GDM1 (cell line): ENCODE measurements at regions not wholly inside any gene's neighbourhood (a gene's known extent, or its start where the extent isn't known, plus 50 kb on each side); places are given as distances from the start of the nearest gene placed in this dataset.
"Not testable (repeated sequence)": the region's sequence is repeated elsewhere in the genome, so short reads cannot be mapped to it uniquely, and the experiment has no call there.

ENCODE experiments used
- DNase-seq: peaks from one replicate; lab custom pipeline; 2025; lab: John Stamatoyannopoulos, UW

DNA sequence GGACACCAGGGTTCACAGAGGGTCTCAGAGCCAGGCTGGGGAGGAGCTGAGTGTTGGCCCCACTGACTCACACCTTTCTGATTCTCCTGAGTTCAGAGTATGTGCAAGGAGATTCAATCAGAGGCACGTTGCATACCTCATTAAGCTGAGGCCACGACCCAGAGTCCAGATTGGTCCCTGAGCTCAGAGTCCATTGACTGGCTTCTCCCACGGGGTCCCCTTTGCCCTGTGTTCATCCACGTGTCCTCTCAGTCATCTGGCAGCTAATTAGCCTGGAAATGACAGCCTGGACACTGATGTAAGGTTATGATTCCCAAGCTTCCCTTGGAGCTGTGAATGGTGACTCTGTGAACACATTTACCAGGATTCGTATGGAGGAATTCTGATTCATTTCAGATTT is 267.2 kb downstream of the SH3BP4 start:
- DNase-seq: no peak

GRCh38 chr2:235220331-235220730 is 268.5 kb downstream of the SH3BP4 start:
- no peak for DNase-seq

- DNase-seq: no peak
Measured at GRCh38 chr2:235223011-235223410, 270.8 kb upstream of the AGAP1 start.

DNA sequence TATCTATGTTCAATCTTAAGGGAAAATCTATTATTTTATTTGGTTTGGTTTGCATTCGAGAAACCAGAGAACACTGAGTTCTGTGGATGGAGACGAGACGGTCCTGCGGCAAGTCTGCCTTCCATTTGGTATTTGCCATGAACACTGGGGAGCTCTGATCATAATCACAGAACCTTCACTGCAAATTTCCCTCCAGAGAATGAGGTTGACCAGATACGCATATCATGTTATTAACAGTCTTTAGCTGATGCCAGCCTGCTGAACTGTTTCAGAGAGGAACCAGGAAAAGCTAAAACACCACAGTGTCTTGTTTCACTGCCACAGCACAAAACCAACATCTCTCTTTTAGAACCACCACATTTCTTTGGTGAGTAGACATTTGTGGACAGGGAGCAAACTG is 269.4 kb upstream of the AGAP1 start:
- DNase-seq: no peak

DNA sequence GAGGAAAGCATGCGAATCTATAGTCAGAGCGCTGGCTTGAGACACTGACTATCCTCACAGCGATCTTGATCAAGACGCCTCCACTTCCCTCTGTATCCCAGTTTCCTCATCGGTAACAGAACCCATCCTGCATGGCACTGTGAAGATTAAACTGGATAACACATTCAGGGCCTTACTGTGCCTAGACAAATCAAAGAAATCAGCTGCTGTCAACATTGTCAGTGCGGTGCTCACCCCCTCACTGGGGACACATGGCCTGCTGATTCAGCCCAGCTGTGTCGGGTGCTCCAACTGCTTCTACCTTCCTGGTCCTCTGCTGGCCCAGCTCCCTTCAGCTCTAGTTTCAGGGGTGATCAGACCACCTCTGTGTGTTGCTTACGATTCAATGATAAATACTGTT is 268.6 kb upstream of the AGAP1 start:
- DNase-seq: no peak

GRCh38 chr2:235227590-235227989 is 266.3 kb upstream of the AGAP1 start:
- no peak for DNase-seq

GRCh38 chr2:235228422-235228821 is 265.4 kb upstream of the AGAP1 start:
- not testable (repeated sequence) for DNase-seq

- no peak for DNase-seq
Measured at GRCh38 chr2:235229236-235229635, 264.6 kb upstream of the AGAP1 start.

- no peak for DNase-seq
Measured at GRCh38 chr2:235230821-235231601, 262.8 kb upstream of the AGAP1 start.

DNA sequence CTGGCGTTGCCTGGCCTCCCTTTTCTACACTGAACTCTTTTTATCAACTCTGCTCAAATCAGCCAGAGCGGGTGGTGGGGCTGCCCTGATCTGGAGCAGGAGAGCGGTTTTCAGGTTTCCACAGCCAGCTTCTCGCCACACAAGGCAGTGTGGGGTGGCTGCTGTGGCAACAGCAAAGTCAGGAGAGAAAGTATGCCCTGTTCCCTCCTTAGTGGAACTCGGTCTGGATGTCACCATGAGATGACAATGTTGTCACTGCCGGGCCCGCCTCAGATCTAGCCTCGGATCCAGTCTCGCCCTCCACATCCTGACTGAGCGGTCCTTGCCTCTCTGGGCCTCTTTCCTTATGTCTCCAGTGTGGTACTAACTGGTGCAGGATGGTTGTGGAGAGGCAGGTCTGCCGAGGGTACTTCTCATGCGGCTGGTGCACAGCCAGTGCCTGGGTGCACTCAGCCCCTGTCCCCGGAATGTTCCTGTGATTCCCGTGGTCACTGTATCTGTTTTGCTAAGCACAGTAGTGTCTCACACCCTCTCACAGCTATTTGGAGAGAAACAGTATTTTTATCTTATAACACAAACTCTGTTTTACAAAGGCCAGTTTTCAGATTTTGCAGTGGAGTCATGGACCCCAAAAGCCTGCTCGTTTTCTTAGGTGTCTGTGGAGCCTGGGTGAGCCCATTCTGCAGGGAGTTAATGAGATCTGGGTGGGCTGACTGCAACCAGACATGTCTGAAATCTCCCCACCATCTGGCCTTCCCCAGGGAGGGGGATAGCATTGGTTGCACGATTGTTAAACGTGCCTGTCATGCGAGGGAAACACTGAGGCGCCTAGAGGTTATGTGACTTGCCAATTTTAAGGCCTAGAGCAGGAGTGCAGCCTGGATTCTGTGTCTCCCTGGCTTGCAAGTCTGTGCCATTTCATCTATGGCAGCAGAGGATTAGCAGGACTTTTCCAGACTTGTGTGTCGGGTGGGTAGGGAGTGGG is 261.1 kb upstream of the AGAP1 start:
- no peak for DNase-seq

- DNase-seq: no peak
Measured at GRCh38 chr2:235234736-235235135, 259.1 kb upstream of the AGAP1 start.

DNA sequence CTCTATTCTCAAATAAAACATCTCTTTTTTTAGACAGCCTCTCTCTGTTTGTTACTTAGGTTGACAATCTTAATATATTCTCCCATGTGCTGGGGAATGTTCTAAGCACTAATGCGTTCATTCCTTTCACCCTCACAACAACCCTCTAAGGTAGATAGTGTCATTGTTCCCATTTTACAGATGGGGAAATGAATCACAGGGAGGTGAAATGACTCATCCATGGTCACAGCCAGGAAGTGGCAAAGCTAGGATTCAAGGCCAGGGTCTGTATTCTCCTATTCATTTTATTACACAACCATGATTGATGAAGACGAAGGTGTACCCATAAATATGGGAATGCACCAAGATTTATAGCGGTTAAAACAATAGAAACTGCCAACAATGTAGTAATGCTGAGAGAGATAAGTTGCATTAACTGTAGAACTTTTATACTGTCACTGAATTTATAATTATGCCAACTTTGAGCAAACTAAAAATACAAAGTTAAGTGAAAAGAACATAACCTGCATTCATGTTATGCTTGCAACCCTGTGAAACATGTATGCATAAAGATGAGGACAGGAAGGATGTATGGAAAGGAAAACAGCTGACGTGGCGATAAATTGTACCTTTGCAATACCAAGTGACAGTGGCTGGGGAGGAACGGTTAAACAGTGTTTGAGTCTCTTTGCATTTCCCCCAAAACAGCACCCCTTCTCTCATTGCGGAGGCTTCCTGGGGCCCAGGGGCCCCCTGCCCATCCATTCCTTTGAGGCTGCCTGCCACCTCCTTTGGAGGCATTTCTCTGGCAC is 257.7 kb upstream of the AGAP1 start:
- no peak for DNase-seq

GRCh38 chr2:235238537-235238936 is 255.3 kb upstream of the AGAP1 start:
- DNase-seq: no peak

- no peak for DNase-seq
Measured at GRCh38 chr2:235240574-235240973, 253.3 kb upstream of the AGAP1 start.

- DNase-seq: no peak
Measured at GRCh38 chr2:235244255-235245220, 249.3 kb upstream of the AGAP1 start.

DNA sequence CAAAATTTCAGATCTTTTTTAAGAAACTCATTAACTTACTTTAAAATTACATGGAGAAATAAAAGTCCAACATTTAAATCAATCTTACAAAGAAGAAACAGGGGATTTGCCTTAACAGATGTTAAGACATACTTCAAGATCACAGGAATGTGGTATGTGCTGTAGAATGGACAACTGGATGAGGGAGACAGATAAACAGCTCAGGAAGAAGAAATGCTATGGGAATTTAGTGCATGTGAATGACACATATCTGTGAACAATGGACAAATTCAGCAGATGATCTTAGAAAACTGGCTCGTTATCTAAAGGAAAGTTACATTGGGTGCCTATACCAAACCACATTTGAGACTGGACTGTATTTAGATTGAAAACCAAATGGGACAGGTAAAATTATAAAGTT is 246.8 kb upstream of the AGAP1 start:
- no peak for DNase-seq

- no peak for DNase-seq
Measured at GRCh38 chr2:235255693-235256092, 238.2 kb upstream of the AGAP1 start.

GRCh38 chr2:235257590-235257989 is 236.3 kb upstream of the AGAP1 start:
- no peak for DNase-seq

GRCh38 chr2:235262750-235263149 is 231.1 kb upstream of the AGAP1 start:
- no peak for DNase-seq

GRCh38 chr2:235263205-235264120 is 230.4 kb upstream of the AGAP1 start:
- no peak for DNase-seq
